MM.1S (cell line): ENCODE measurements at regions not wholly inside any gene's neighbourhood (a gene's known extent, or its start where the extent isn't known, plus 50 kb on each side); places are given as distances from the start of the nearest gene placed in this dataset.

Source experiments
- EZH2 ChIP-seq: fragments of 300-600 bp; sonication (generic); optimal IDR thresholded peaks from 2 replicates; pipeline ENCODE3; 2017; ENCODE audit warnings: low read depth, mild to moderate bottlenecking, antibody characterized with exemption, low read length, mixed read lengths
- TF ChIP-seq, protein P1 (sequence below): fragments of 300-600 bp; sonication (generic); IDR thresholded peaks from 2 replicates; pipeline ENCODE4 v1.5.1; 2016; ENCODE audit warnings: antibody characterized with exemption, low read length, mixed read lengths

GRCh38 chr2:217183471-217183870 is 323.6 kb upstream of the TNP1 start:
- TF ChIP-seq EZH2: no peak
- TF ChIP-seq, protein P1, sequence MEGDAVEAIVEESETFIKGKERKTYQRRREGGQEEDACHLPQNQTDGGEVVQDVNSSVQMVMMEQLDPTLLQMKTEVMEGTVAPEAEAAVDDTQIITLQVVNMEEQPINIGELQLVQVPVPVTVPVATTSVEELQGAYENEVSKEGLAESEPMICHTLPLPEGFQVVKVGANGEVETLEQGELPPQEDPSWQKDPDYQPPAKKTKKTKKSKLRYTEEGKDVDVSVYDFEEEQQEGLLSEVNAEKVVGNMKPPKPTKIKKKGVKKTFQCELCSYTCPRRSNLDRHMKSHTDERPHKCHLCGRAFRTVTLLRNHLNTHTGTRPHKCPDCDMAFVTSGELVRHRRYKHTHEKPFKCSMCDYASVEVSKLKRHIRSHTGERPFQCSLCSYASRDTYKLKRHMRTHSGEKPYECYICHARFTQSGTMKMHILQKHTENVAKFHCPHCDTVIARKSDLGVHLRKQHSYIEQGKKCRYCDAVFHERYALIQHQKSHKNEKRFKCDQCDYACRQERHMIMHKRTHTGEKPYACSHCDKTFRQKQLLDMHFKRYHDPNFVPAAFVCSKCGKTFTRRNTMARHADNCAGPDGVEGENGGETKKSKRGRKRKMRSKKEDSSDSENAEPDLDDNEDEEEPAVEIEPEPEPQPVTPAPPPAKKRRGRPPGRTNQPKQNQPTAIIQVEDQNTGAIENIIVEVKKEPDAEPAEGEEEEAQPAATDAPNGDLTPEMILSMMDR: no peak
